HG03045 (cell line): ENCODE measurements at regions not wholly inside any gene's neighbourhood (a gene's known extent, or its start where the extent isn't known, plus 50 kb on each side); places are given as distances from the start of the nearest gene placed in this dataset.

Experiments used
- ATAC-seq: cut with Tn5 transposase; IDR thresholded peaks from one replicate; pipeline ENCODE4 v1.9.1; 2021; ENCODE audit warnings: mild to moderate bottlenecking, moderate library complexity; ENCODE audit not compliant: unreplicated experiment

GRCh38 chr16:52056259-52056658 is 490.7 kb downstream of the TOX3 start:
- ATAC-seq: no peak

GRCh38 chr16:52055381-52055780 is 491.6 kb downstream of the TOX3 start:
- no peak for ATAC-seq

- ATAC-seq: no peak
These were observed 492.6 kb downstream of the TOX3 start for GRCh38 chr16:52054326-52054725.

GRCh38 chr16:52052818-52053217 is 494.1 kb downstream of the TOX3 start:
- no peak for ATAC-seq

GRCh38 chr16:52051414-52052172 is 495.4 kb downstream of the TOX3 start:
- ATAC-seq: no peak

- no peak for ATAC-seq
These were observed 496.5 kb downstream of the TOX3 start for GRCh38 chr16:52050418-52050817.

- no peak for ATAC-seq
These were observed 511.5 kb downstream of the TOX3 start for GRCh38 chr16:52035436-52035835.

- ATAC-seq: no peak
These were observed 512.1 kb downstream of the TOX3 start for GRCh38 chr16:52034830-52035229.

- no peak for ATAC-seq
These were observed 513.0 kb downstream of the TOX3 start for GRCh38 chr16:52033992-52034391.

- ATAC-seq: no peak
These were observed 524.0 kb downstream of the TOX3 start for GRCh38 chr16:52022980-52023379.

GRCh38 chr16:52022177-52022576 is 524.8 kb downstream of the TOX3 start:
- ATAC-seq: no peak

- ATAC-seq: no peak
These were observed 530.6 kb downstream of the TOX3 start for GRCh38 chr16:52016387-52016786.

GRCh38 chr16:52005551-52005950 is 541.4 kb downstream of the TOX3 start:
- ATAC-seq: no peak

- no peak for ATAC-seq
These were observed 542.6 kb downstream of the TOX3 start for GRCh38 chr16:52004343-52004742.

- ATAC-seq: no peak
These were observed 544.9 kb downstream of the TOX3 start for GRCh38 chr16:52002026-52002425.

GRCh38 chr16:51996516-51996915 is 550.4 kb downstream of the TOX3 start:
- ATAC-seq: no peak

GRCh38 chr16:51994597-51994996 is 552.3 kb downstream of the TOX3 start:
- no peak for ATAC-seq

- ATAC-seq: no peak
These were observed 557.2 kb downstream of the TOX3 start for GRCh38 chr16:51989637-51990230.

GRCh38 chr16:51988977-51989376 is 558.0 kb downstream of the TOX3 start:
- no peak for ATAC-seq

- no peak for ATAC-seq
These were observed 559.4 kb downstream of the TOX3 start for GRCh38 chr16:51987519-51987918.

GRCh38 chr16:51986717-51987116 is 560.2 kb downstream of the TOX3 start:
- ATAC-seq: no peak

- no peak for ATAC-seq
These were observed 560.6 kb downstream of the TOX3 start for GRCh38 chr16:51986301-51986700.

- no peak for ATAC-seq
These were observed 561.8 kb downstream of the TOX3 start for GRCh38 chr16:51985126-51985525.
